A673 (cell line): ENCODE measurements at regions not wholly inside any gene's neighbourhood (a gene's known extent, or its start where the extent isn't known, plus 50 kb on each side); places are given as distances from the start of the nearest gene placed in this dataset.

Experiments
- BruUV-seq: library from RNA; stranded (reverse); fragments of 400-500 nt; replicated peaks from 2 replicates; lab custom pipeline; 2021; lab: Mats Ljungman, UMichigan
- CTCF ChIA-PET: fragments of 300-600 bp; sonication (Branson Sonifier 250); formaldehyde crosslinking; loops from one replicate; lab custom pipeline; 2022; ENCODE audit warnings: antibody characterized with exemption; lab: Charles Lee
- POLR2A ChIA-PET: fragments of 300-600 bp; sonication (Branson Sonifier 250); formaldehyde crosslinking; loops from one replicate; lab custom pipeline; 2022; ENCODE audit warnings: antibody characterized with exemption; ENCODE audit not compliant: low non-redundant PET; lab: Charles Lee
- DNase-seq: peaks from one replicate; pipeline ENCODE4 v3.0.0-alpha.2; 2015; ENCODE audit warnings: low spot score
- H3K27ac ChIP-seq: fragments of 200-600 bp; sonication (generic); 2 replicates; pipeline ENCODE4 v1.5.1; 2016; ENCODE audit warnings: mixed run types, low read depth, mild to moderate bottlenecking, mixed read lengths, antibody characterized with exemption, low read length; ENCODE audit not compliant: poor library complexity, severe bottlenecking
- H3K27me3 ChIP-seq: fragments of 200-600 bp; sonication (generic); replicated peaks from 2 replicates; pipeline ENCODE4 v1.6.1; 2017; ENCODE audit warnings: mixed run types, low read depth, mild to moderate bottlenecking, mixed read lengths, antibody characterized with exemption, low read length; ENCODE audit not compliant: insufficient read depth, poor library complexity
- H3K36me3 ChIP-seq: fragments of 200-600 bp; sonication (generic); 2 replicates; pipeline ENCODE4 v1.6.1; 2016; ENCODE audit warnings: mixed run types, mild to moderate bottlenecking, mixed read lengths, antibody characterized with exemption, low read length; ENCODE audit not compliant: insufficient read depth, poor library complexity, severe bottlenecking
- H3K4me1 ChIP-seq: fragments of 200-600 bp; sonication (generic); 2 replicates; pipeline ENCODE4 v1.6.1; 2017; ENCODE audit warnings: mixed run types, mild to moderate bottlenecking, mixed read lengths, antibody characterized with exemption, low read length; ENCODE audit not compliant: insufficient read depth, poor library complexity, severe bottlenecking
- H3K4me3 ChIP-seq: fragments of 200-600 bp; sonication (generic); 2 replicates; pipeline ENCODE4 v1.5.1; 2016; ENCODE audit warnings: low read depth, mixed run types, mild to moderate bottlenecking, mixed read lengths, low read length; ENCODE audit not compliant: poor library complexity, severe bottlenecking
- H3K9me3 ChIP-seq: fragments of 200-600 bp; sonication (generic); 2 replicates; pipeline ENCODE4 v1.6.1; 2016; ENCODE audit warnings: mixed run types, low read depth, mild to moderate bottlenecking, mixed read lengths, antibody characterized with exemption, low read length; ENCODE audit not compliant: poor library complexity, severe bottlenecking
- EZH2 ChIP-seq: fragments of 200-600 bp; sonication (generic); IDR thresholded peaks from 2 replicates; pipeline ENCODE4 v1.6.1; 2017; ENCODE audit warnings: borderline replicate concordance, low read depth, mild to moderate bottlenecking, mixed read lengths, antibody characterized with exemption, low read length; ENCODE audit not compliant: poor library complexity, severe bottlenecking
- intact Hi-C: fragments of 100-400 bp; cut with micrococcal nuclease; formaldehyde crosslinking; loops from one replicate; pipeline ENCODE4 v1.10.0; 2022; ENCODE audit not compliant: unreplicated experiment
- TF ChIP-seq, protein P1 (sequence below): fragments of 300-800, 200-600 bp; sonication (generic); conservative IDR thresholded peaks from 2 replicates; pipeline ENCODE4 v1.5.1; 2017; ENCODE audit warnings: low read depth, mild to moderate bottlenecking, antibody characterized with exemption, low read length, moderate library complexity, mixed read lengths

DNA sequence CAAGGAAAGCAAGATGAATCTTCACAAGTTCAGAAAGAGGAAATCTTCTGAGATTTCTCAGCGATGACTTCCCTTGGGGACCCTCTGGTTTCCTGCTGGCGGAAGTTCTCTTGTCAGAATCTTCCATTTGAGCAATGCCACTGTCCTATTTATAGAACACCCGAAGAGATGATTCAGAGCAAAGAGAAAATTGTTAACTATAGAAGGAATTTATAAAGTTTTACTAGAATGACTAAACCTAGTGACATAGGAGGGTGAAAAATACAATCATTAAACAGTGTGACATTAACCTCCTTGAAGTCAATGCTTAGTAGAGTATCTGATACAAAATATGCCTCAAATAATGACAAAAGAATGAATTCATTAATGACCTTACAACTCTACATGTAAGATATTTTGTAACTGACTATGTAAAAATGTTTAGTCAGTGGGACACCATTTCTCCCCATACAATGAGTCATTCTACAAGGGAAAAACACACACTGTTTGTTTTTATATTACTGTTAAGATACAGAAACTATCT lies 206.5 kb upstream of the CNTNAP2 start:
- H3K4me1 ChIP-seq, result no peaks in the 10 kb centered on the region
- TF ChIP-seq, protein P1, sequence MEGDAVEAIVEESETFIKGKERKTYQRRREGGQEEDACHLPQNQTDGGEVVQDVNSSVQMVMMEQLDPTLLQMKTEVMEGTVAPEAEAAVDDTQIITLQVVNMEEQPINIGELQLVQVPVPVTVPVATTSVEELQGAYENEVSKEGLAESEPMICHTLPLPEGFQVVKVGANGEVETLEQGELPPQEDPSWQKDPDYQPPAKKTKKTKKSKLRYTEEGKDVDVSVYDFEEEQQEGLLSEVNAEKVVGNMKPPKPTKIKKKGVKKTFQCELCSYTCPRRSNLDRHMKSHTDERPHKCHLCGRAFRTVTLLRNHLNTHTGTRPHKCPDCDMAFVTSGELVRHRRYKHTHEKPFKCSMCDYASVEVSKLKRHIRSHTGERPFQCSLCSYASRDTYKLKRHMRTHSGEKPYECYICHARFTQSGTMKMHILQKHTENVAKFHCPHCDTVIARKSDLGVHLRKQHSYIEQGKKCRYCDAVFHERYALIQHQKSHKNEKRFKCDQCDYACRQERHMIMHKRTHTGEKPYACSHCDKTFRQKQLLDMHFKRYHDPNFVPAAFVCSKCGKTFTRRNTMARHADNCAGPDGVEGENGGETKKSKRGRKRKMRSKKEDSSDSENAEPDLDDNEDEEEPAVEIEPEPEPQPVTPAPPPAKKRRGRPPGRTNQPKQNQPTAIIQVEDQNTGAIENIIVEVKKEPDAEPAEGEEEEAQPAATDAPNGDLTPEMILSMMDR, result no peak
- TF ChIP-seq EZH2, result no peak
- no TSS peak for BruUV-seq
- DNase-seq, result peak; percentile 89
- peak overlapping the region; percentile 89 for H3K27ac ChIP-seq
- H3K9me3 ChIP-seq, result no peaks in the 10 kb centered on the region
- POLR2A ChIA-PET, result no interaction called here
- H3K27me3 ChIP-seq, result no peaks in the 10 kb centered on the region
- CTCF ChIA-PET, result no interaction called here
- no peak overlapping the region for H3K4me3 ChIP-seq
- no peaks in the 10 kb centered on the region for H3K36me3 ChIP-seq
- intact Hi-C loops, result no loop called here

DNA sequence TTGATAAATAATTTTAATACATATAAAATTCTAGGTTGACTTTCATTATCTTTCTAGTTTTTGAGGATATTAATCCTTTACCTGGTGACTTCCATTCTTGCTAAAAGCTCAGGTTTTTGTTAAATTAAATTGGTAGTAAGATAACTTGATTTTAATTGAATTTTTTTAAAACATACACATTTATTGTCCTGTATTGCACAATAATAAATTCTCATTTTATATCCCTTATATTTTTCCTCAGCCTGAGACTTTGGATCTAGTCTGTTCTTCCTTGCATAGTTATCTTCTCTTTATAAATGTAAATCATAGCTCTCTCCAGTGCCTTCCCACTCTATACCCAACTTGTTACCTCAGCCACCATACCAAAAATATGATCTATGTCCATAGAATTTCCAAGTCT lies 212.9 kb upstream of the CNTNAP2 start:
- Histone ChIP-seq H3K27ac (no peak overlapping the region), H3K27me3 (no peaks in the 10 kb centered on the region), H3K4me1 (no peaks in the 10 kb centered on the region), H3K36me3 (no peaks in the 10 kb centered on the region), H3K9me3 (peaks cover 13% of the 10 kb centered on the region), H3K4me3 (no peak overlapping the region)
- intact Hi-C loops, result no loop called here
- TF ChIP-seq, protein P1, result no peak
- TF ChIP-seq EZH2, result no peak
- BruUV-seq, result no TSS peak
- POLR2A ChIA-PET, result no interaction called here
- no peak for DNase-seq
- CTCF ChIA-PET, result no interaction called here

DNA sequence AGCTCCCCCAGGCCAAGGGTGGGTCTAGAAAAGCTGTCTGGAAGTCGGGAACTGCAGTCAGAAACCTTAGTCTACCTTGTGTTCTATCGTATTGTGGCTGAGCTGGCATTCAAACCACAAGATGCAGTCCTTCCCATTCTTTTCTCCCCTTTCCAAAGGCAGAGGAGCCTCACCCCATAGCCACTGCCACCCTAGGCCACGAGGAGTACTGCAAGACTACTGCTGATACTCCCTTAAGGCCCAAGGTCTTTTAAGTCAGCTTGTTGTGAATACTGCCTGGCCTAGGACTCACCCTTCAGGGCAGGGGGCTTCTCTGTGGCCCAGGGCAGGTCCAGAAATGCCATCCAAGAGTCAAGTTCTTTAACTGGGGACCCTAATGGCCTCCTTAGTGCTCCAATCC lies 214.5 kb upstream of the CNTNAP2 start:
- no peaks in the 10 kb centered on the region for H3K4me1 ChIP-seq
- H3K27ac ChIP-seq, result no peak overlapping the region
- intact Hi-C loops, result no loop called here
- H3K4me3 ChIP-seq, result no peak overlapping the region
- no TSS peak for BruUV-seq
- CTCF ChIA-PET, result no interaction called here
- H3K36me3 ChIP-seq, result no peaks in the 10 kb centered on the region
- TF ChIP-seq, protein P1, result no peak
- TF ChIP-seq EZH2, result no peak
- no peaks in the 10 kb centered on the region for H3K27me3 ChIP-seq
- POLR2A ChIA-PET, result no interaction called here
- H3K9me3 ChIP-seq, result peaks cover 13% of the 10 kb centered on the region
- DNase-seq, result no peak
